Esophagus squamous epithelium (tissue), 4 donors: ENCODE measurements at regions not wholly inside any gene's neighbourhood (a gene's known extent, or its start where the extent isn't known, plus 50 kb on each side); places are given as distances from the start of the nearest gene placed in this dataset.

Experiments used
- CTCF ChIP-seq, 6 experiments: fragments of 450-650 bp in 4 of 6; fragments of 200-600 bp in 2 of 6; sonication (generic) in 2 of 6; IDR thresholded peaks; one replicate each; pipeline ENCODE4 v1.5.1; 2016 to 2019; ENCODE audit warnings: antibody characterized with exemption in 6 of 6, mild to moderate bottlenecking in 4 of 6, moderate library complexity in 4 of 6
- POLR2A ChIP-seq, 4 donors: fragments of 450-650 bp; IDR thresholded peaks; one replicate each; pipeline ENCODE4 v1.6.1; 2017; ENCODE audit warnings: antibody characterized with exemption in 4 of 4, mild to moderate bottlenecking in 4 of 4, moderate library complexity in 3 of 4

DNA sequence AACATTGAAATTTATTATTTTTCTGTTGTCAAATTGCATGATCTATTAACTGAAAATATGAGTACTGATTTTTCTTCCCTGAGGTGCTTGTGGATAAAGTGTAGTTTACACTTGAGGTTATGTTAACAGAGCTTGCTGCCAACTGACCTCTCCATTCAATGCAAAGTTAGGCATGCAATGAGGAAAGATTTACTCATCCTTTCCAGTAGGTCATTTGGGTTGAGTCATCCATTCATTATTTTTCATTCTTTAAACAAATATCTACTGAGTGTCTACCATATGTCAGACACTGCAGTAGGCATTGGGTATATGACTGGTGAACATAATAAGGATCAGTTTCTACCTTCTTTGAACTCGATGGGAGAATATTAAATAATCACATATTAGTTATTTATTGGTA lies 604.1 kb downstream of the EDEM1 start:
- TF ChIP-seq CTCF (IDR thresholded peaks at IDR 0.05): no peak
- TF ChIP-seq POLR2A (IDR thresholded peaks at IDR 0.05): no peak
